SH-SY5Y (cell line): ENCODE measurements at regions not wholly inside any gene's neighbourhood (a gene's known extent, or its start where the extent isn't known, plus 50 kb on each side); places are given as distances from the start of the nearest gene placed in this dataset.

Experiments used
- GATA2 ChIP-seq: IDR thresholded peaks from 2 replicates; pipeline ENCODE4 v1.6.1; 2011; ENCODE audit warnings: mild to moderate bottlenecking, low read depth, low read length
- GATA3 ChIP-seq: IDR thresholded peaks from 2 replicates; pipeline ENCODE4 v1.6.1; 2011; ENCODE audit warnings: low read depth, mild to moderate bottlenecking, low read length, moderate library complexity

GRCh38 chr18:10319914-10320600 lies 134.4 kb upstream of the APCDD1 start:
- TF ChIP-seq GATA2, result no peak
- no peak for TF ChIP-seq GATA3
